ENCODE measurements at regions not wholly inside any gene's neighbourhood (a gene's known extent, or its start where the extent isn't known, plus 50 kb on each side); places are given as distances from the start of the nearest gene placed in this dataset.

DNA sequence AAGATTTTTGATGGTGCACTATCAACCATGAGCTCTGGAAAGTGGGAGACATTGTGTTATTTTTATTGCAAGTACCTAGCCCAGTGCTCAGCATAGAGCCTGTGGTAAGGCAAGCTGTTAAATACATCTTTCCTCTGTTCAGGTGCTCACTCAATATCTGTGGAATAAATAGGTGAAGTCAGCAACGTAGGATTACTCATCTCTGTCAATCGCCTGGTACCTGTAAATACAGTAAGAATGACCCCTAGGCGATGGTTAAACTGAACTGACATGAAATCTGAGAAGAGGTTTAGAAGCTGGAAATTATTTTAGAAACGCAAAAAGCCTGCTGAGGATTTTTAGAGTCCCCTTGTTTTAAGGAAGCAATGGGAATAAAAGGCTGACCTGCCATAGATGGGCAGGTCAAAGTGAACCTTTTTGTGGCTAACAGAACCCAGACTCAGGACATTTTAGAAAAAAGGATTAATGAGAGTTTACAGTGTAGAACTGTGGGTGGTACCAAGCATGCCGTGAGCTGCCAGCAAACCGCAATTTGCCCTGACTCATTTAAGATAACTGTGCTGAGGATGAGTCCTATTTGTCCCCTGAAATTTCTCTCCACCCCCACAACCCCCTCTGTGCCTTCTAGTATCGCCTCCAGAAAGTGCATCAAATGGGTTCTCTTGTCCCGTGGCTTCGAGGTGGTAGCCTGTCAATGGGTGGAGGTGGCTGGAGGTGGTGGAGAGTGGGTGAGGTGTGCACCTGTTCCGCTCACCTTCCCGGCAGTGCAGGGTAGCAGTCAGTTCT is 375.1 kb downstream of the MED10 start (continued):
- TF ChIP-seq SAP30 (IDR thresholded peaks at IDR 0.05; ENCODE audit: insufficient read depth, insufficient replicate concordance, low read length) (no peak), HDAC6 (IDR thresholded peaks at IDR 0.05; ENCODE audit: low read depth, low read length) (no peak), POLR2AphosphoS5 (IDR thresholded peaks at IDR 0.05; ENCODE audit: low read depth, low read length) (no peak), SUZ12 (IDR thresholded peaks at IDR 0.05; ENCODE audit: low read length) (no peak), TCF12 (IDR thresholded peaks at IDR 0.05; ENCODE audit: low read depth, low read length) (no peak), CTBP2 (IDR thresholded peaks at IDR 0.05; ENCODE audit: borderline replicate concordance, insufficient read depth, insufficient read length, low read length) (no peak), SIRT6 (IDR thresholded peaks at IDR 0.05; ENCODE audit: low read length) (no peak), NANOG (IDR thresholded peaks at IDR 0.05; ENCODE audit: insufficient read depth, low read depth, low read length, poor library complexity, severe bottlenecking) (no peak)
- TF ChIP-seq, protein P1, sequence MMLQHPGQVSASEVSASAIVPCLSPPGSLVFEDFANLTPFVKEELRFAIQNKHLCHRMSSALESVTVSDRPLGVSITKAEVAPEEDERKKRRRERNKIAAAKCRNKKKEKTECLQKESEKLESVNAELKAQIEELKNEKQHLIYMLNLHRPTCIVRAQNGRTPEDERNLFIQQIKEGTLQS (IDR thresholded peaks at IDR 0.05; ENCODE audit: insufficient read depth, low read depth, low read length), result no peak

All from H1 (cell line).